Neuronal stem cell (in vitro differentiated cells): ENCODE measurements at regions not wholly inside any gene's neighbourhood (a gene's known extent, or its start where the extent isn't known, plus 50 kb on each side); places are given as distances from the start of the nearest gene placed in this dataset.

Source experiments
- DNase-seq: peaks from one replicate; pipeline ENCODE4 v3.0.0-alpha.2; 2013; ENCODE audit warnings: low spot score
- H2AFZ ChIP-seq: one replicate; pipeline ENCODE4 v1.6.1; 2013; ENCODE audit warnings: mild to moderate bottlenecking, low read length, inconsistent platforms
- H2AK5ac ChIP-seq: 2 replicates; pipeline ENCODE4 v1.6.1; 2013; ENCODE audit warnings: low read depth, mild to moderate bottlenecking, inconsistent platforms, low read length, moderate library complexity, mixed read lengths
- H2BK120ac ChIP-seq: 2 replicates; pipeline ENCODE4 v1.6.1; 2013; ENCODE audit warnings: low read depth, mild to moderate bottlenecking, inconsistent platforms, low read length, moderate library complexity, mixed read lengths
- H2BK12ac ChIP-seq: one replicate; pipeline ENCODE4 v1.6.1; 2013; ENCODE audit warnings: low read length, inconsistent platforms
- H2BK15ac ChIP-seq: 2 replicates; pipeline ENCODE4 v1.6.1; 2013; ENCODE audit warnings: mild to moderate bottlenecking, low read length, inconsistent platforms, mixed read lengths
- H2BK5ac ChIP-seq: one replicate; pipeline ENCODE4 v1.6.1; 2013; ENCODE audit warnings: inconsistent platforms, mild to moderate bottlenecking, low read length, moderate library complexity
- H3K14ac ChIP-seq: one replicate; pipeline ENCODE4 v1.6.1; 2013; ENCODE audit warnings: low read length, inconsistent platforms
- H3K18ac ChIP-seq: 2 replicates; pipeline ENCODE4 v1.6.1; 2013; ENCODE audit warnings: low read length, inconsistent platforms
- H3K23ac ChIP-seq: 2 replicates; pipeline ENCODE4 v1.6.1; 2013; ENCODE audit warnings: low read depth, mild to moderate bottlenecking, mixed read lengths, low read length, inconsistent platforms; ENCODE audit not compliant: poor library complexity
- H3K27ac ChIP-seq: replicated peaks from 3 replicates; pipeline ENCODE4 v1.5.1; 2013; ENCODE audit warnings: low read length, inconsistent platforms
- H3K27me3 ChIP-seq, 3 experiments: 2 replicates each; pipeline ENCODE4 v1.6.1; 2013; ENCODE audit warnings: low read length in 3 of 3, mild to moderate bottlenecking in 2 of 3, inconsistent platforms in 1 of 3, low read depth in 1 of 3, mixed read lengths in 1 of 3, moderate library complexity in 1 of 3; ENCODE audit not compliant: control insufficient read depth in 3 of 3, insufficient read depth in 3 of 3
- H3K36me3 ChIP-seq, 2 donors: replicated peaks in 1 of 2; 2 replicates each; pipeline ENCODE4 v1.6.1; 2013; ENCODE audit warnings: low read length in 2 of 2; ENCODE audit not compliant: control insufficient read depth in 2 of 2, insufficient read depth in 2 of 2
- H3K4ac ChIP-seq: 2 replicates; pipeline ENCODE4 v1.6.1; 2013; ENCODE audit warnings: inconsistent platforms, mild to moderate bottlenecking, low read length, moderate library complexity
- H3K4me1 ChIP-seq, 2 donors: 1 replicate in 1 of 2; 2 replicates in 1 of 2; pipeline ENCODE4 v1.6.1; 2013; ENCODE audit warnings: low read length in 2 of 2, low read depth in 1 of 2; ENCODE audit not compliant: control insufficient read depth in 2 of 2, insufficient read depth in 1 of 2
- H3K4me2 ChIP-seq: one replicate; pipeline ENCODE4 v1.6.1; 2013; ENCODE audit warnings: mild to moderate bottlenecking, low read length, inconsistent platforms; ENCODE audit not compliant: insufficient read depth, poor library complexity, severe bottlenecking
- H3K4me3 ChIP-seq, 2 donors: 2 replicates each; pipeline ENCODE4 v1.5.1; 2013; ENCODE audit warnings: low read length in 2 of 2, mild to moderate bottlenecking in 2 of 2, inconsistent platforms in 1 of 2, moderate library complexity in 1 of 2
- H3K79me1 ChIP-seq: one replicate; pipeline ENCODE4 v1.6.1; 2013; ENCODE audit warnings: low read depth, mild to moderate bottlenecking, inconsistent platforms, low read length, moderate library complexity
- H3K9ac ChIP-seq: one replicate; pipeline ENCODE4 v1.6.1; 2013; ENCODE audit warnings: mild to moderate bottlenecking, low read depth, low read length, inconsistent platforms; ENCODE audit not compliant: poor library complexity
- H3K9me3 ChIP-seq, 2 donors: replicated peaks in 1 of 2; 2 replicates each; pipeline versions ENCODE3 to v1.6.1; 2013; ENCODE audit warnings: low read length in 2 of 2, mild to moderate bottlenecking in 2 of 2, inconsistent platforms in 1 of 2, low read depth in 1 of 2, mixed read lengths in 1 of 2, moderate library complexity in 1 of 2; ENCODE audit not compliant: control insufficient read depth in 2 of 2, insufficient read depth in 1 of 2
- H4K8ac ChIP-seq: one replicate; pipeline ENCODE4 v1.6.1; 2013; ENCODE audit warnings: low read depth, mild to moderate bottlenecking, inconsistent platforms, low read length, moderate library complexity
- H4K91ac ChIP-seq: one replicate; pipeline ENCODE4 v1.6.1; 2013; ENCODE audit warnings: low read length, low read depth, mild to moderate bottlenecking, inconsistent platforms; ENCODE audit not compliant: poor library complexity
- WGBS, 2 donors: extraction: QIAGEN DNeasy Blood & Tissue Kit; methylation state at CpG; one replicate each; pipeline ENCODE4 v1.1.7; 2013; ENCODE audit warnings: missing lambda C conversion rate in 2 of 2, mixed read lengths in 1 of 2; ENCODE audit not compliant: insufficient read length in 2 of 2, insufficient replicate concordance in 1 of 2; ENCODE audit errors: extremely low coverage in 2 of 2; 5-methylcytosine and 5-hydroxymethylcytosine counted together

DNA sequence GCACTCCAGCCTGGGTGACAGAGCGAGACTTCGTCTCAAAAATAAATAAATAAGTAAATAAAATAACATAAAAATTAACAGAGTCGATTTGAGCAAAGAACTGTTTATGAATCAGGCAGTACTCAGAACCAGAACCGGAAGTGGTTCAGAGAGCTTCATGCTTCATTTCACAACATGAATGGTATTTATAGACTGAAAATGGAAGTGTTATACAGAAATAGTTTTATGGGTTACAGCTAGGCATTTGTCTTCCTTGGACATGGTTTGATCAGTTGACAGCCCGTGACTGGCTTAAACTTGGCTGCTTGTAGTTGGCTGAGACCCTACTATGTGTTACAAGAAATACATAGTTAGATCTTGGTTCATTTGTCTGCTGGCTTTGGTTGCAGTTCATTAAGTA lies 216.0 kb upstream of the MCTP2 start:
- Histone ChIP-seq H3K27me3 (no peaks in the 10 kb centered on the region), H3K18ac (no peak overlapping the region), H3K4me2 (no peak overlapping the region), H2BK12ac (no peak overlapping the region), H3K4me3 (no peak overlapping the region), H4K91ac (no peak overlapping the region), H3K79me1 (peaks cover 2% of the 10 kb centered on the region), H2AK5ac (no peak overlapping the region), H3K27ac (no peak overlapping the region), H3K14ac (no peak overlapping the region), H3K36me3 (no peaks in the 10 kb centered on the region), H3K4me1 (no peaks in the 10 kb centered on the region), H4K8ac (no peak overlapping the region), H2BK120ac (no peak overlapping the region), H2BK15ac (no peak overlapping the region), H2BK5ac (no peak overlapping the region), H3K9ac (no peak overlapping the region), H2AFZ (no peak overlapping the region), H3K4ac (no peak overlapping the region), H3K23ac (no peak overlapping the region), H3K9me3 (no peaks in the 10 kb centered on the region)
- no peak for DNase-seq
- no CpG with 5 or more reads among the region's 5 CpGs for WGBS, 2 donors

GRCh38 chr15:94008104-94009074 lies 223.0 kb upstream of the MCTP2 start:
- DNase-seq = no peak
- Histone ChIP-seq H2BK5ac (no peak overlapping the region), H3K14ac (no peak overlapping the region), H2BK120ac (no peak overlapping the region), H3K36me3 (no peaks in the 10 kb centered on the region), H4K91ac (no peak overlapping the region), H3K9ac (no peak overlapping the region), H4K8ac (no peak overlapping the region), H3K4me1 (no peaks in the 10 kb centered on the region), H3K9me3 (no peaks in the 10 kb centered on the region), H3K18ac (no peak overlapping the region), H3K27me3 (no peaks in the 10 kb centered on the region), H3K23ac (no peak overlapping the region), H2BK15ac (peak overlapping the region; percentile 2), H3K79me1 (no peaks in the 10 kb centered on the region), H2AFZ (peak overlapping the region; percentile 11), H3K4me2 (no peak overlapping the region), H3K27ac (no peak overlapping the region), H2AK5ac (no peak overlapping the region), H3K4ac (no peak overlapping the region), H3K4me3 (no peak overlapping the region), H2BK12ac (no peak overlapping the region)
- WGBS, 2 donors = no CpG with 5 or more reads among the region's 9 CpGs

GRCh38 chr15:94004697-94005096 lies 226.7 kb upstream of the MCTP2 start:
- Histone ChIP-seq H2BK12ac (no peak overlapping the region), H3K4me2 (no peak overlapping the region), H3K23ac (no peak overlapping the region), H3K14ac (no peak overlapping the region), H3K27ac (no peak overlapping the region), H3K18ac (no peak overlapping the region), H2AK5ac (no peak overlapping the region), H3K27me3 (no peaks in the 10 kb centered on the region), H4K8ac (no peak overlapping the region), H3K4me3 (no peak overlapping the region), H2BK5ac (no peak overlapping the region), H2BK15ac (no peak overlapping the region), H3K4me1 (peaks cover 0 to 3% of the 10 kb centered on the region in 2 donors), H3K36me3 (no peaks in the 10 kb centered on the region), H2AFZ (no peak overlapping the region), H3K4ac (no peak overlapping the region), H2BK120ac (no peak overlapping the region), H3K9ac (no peak overlapping the region), H3K9me3 (no peaks in the 10 kb centered on the region), H3K79me1 (no peaks in the 10 kb centered on the region), H4K91ac (no peak overlapping the region)
- DNase-seq = no peak
- WGBS, 2 donors = no CpG with 5 or more reads among the region's 9 CpGs

DNA sequence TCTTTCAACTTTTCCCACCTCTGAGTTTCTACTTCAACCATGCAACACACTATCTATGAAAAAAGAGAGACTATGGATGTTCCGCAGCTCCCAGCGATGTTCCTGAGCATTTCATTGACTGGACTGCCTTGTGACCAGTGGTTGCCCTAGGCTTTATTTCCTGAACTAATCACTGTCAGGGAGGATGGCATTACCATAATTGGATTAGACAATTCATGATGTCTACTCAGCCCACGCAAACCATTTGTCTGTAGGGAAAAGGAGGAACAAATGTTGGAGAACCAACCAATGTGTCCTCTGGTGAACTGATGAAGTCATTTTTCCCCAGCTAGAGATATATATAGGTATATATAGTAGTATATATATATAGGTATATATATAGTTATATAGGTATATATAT lies 229.3 kb upstream of the MCTP2 start:
- Histone ChIP-seq H3K18ac (no peak overlapping the region), H4K8ac (no peak overlapping the region), H2BK120ac (no peak overlapping the region), H2BK15ac (no peak overlapping the region), H3K27me3 (no peaks in the 10 kb centered on the region), H3K14ac (no peak overlapping the region), H3K27ac (no peak overlapping the region), H3K4ac (no peak overlapping the region), H3K9ac (no peak overlapping the region), H3K4me2 (no peak overlapping the region), H2AK5ac (no peak overlapping the region), H4K91ac (no peak overlapping the region), H2BK5ac (no peak overlapping the region), H2AFZ (no peak overlapping the region), H3K23ac (no peak overlapping the region), H3K36me3 (no peaks in the 10 kb centered on the region), H3K4me3 (no peak overlapping the region), H2BK12ac (no peak overlapping the region), H3K9me3 (no peaks in the 10 kb centered on the region), H3K4me1 (peaks cover 0 to 3% of the 10 kb centered on the region in 2 donors), H3K79me1 (no peaks in the 10 kb centered on the region)
- no peak for DNase-seq
- no CpG with 5 or more reads among the region's 3 CpGs for WGBS, 2 donors
